NCI-H2196 treated with DMSO at 0.1 percent for 48 hours (cell line): ENCODE measurements at regions not wholly inside any gene's neighbourhood (a gene's known extent, or its start where the extent isn't known, plus 50 kb on each side); places are given as distances from the start of the nearest gene placed in this dataset.
"Not testable (repeated sequence)": the region's sequence is repeated elsewhere in the genome, so short reads cannot be mapped to it uniquely, and the experiment has no call there.

Experiments used
- DNase-seq: peaks from one replicate; lab custom pipeline; 2025; ENCODE audit not compliant: unreplicated experiment; lab: John Stamatoyannopoulos, UW

DNA sequence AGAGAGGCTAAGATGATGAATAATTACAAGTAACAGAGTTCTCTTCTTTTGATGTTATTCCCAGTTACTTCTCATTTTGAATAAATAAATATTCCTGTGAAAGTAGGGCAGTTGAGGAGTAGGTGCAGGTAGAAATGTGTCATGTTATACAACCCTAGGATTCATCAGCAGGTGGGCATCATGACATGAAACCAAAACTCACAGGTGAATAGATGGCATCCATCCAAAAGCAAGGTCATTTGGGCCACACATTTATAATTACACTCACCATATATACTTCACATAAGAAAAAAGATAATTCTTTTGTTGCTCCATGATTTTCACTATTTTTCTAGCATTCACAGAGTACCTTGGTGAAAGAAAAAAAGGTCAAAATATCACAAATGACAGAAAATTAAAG is 273.6 kb downstream of the ZBBX start:
- DNase-seq: no peak

DNA sequence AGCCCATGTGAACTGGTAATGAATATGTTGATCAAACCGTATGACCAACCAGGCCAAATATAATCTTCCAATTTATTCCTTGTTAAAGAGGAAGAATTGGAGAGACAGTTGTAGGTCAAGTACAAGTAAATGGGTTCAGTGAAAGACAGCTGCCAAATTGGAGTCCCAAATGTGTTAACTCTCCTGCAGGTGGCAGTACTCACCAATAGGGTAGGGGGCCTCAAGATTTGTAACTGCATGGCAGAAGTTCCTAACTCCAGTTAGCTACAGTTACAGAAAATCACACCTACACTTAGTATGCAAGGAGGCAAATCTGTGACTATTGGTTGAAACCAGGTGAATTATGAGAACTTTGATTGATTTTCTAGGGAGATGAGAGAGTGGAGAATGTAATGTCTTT is 278.0 kb downstream of the ZBBX start:
- DNase-seq: no peak

DNA sequence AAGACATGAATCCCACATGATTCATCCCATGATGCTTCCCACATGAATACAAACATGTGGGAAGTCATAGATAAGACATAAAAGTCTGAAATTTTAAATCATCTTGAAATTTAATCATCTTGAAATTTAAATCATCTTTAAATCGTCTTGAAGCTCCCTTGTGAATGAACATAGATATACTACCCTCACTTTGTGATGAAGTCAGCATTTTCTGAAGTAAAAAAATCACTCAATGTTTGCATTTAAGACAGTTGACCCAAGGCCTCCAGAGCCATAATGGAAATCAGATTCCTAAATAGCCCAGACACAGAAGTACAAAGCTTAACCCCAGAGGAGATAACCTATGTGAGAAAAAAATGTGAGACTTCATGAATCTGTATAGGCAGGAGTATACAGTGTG is 279.4 kb downstream of the ZBBX start:
- DNase-seq: no peak

GRCh38 chr3:167100200-167100599 is 279.9 kb downstream of the ZBBX start:
- no peak for DNase-seq

DNA sequence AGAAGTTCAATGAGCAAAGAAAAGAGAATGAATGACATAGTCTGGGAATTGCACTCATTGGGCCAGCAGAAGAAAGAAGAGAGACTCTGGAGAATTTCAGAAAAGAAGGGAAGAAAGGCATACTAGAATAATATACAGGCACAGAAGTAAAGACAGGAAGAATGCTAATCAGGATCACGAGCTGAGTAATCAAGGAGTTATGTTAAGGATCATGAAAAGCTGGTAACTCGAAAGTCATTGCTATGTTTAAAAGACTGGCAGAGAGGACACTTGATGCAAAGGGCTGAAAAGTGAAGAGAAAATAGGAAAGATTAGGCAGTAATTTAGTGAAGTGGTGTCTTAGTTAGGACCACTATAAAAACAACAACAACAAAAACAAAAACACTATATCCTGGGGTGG is 284.1 kb downstream of the ZBBX start:
- DNase-seq: no peak

- no peak for DNase-seq
Observed at GRCh38 chr3:167094632-167095031, 285.5 kb downstream of the ZBBX start.

DNA sequence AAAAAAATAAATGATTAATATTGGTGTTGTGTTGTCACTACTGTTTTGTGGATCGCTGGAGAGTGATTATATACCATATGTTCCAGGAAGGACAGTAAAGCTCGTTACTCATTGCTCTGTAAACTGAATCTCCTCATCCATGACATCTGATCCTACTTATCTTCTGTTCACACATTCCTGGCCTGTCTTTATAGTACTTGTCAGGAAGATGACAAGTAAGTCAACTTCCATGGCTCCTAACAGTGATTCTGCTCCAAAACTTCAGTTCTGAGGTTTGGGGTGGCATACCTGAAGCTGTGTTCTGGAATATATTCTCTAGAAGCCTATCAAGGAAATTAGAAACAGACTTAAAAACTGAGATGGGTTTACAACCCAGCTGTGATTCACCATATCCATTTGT is 288.9 kb downstream of the ZBBX start:
- DNase-seq: no peak

- no peak for DNase-seq
Observed at GRCh38 chr3:167084545-167084944, 295.6 kb downstream of the ZBBX start.

GRCh38 chr3:167078070-167078622 is 302.0 kb downstream of the ZBBX start:
- no peak for DNase-seq

- DNase-seq: no peak
Observed at GRCh38 chr3:167067787-167068161, 312.3 kb downstream of the ZBBX start.

DNA sequence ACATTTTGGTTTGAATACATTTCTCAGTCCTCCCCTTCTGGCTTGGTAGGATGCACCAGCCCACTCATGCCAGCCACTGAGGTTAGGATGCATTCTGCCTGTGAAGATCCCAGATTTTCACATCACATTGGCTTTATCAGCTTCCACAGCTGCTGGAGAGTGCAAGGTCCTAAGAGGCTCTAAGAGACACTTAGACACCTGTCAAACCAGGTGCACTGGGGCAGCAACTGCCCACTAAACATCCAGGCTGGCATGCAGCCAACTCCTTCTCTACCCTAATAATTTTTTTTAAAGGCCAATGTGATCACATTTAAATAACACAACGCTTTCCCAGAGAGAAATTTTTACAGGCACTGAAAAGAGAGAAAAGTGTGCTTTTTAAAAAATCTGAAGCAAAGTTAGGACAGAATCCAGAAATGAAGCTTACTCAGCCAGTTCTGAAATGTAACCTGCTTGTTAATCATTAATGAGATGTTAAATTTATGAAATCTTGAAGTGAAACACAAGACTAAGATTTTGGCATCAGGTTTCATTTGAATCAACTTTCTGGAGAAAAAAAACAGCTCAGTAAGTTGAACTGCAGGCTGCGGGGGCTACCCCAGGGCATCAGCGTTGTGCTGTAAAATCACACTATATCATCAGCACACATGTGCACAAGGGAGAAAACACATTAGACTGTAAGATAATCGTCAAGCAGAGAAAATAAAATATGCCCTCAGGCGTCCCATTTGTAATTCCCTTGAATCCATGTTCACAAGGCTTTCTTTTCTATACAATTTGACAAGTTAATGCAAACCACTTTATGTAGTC is 312.9 kb downstream of the ZBBX start:
- DNase-seq: no peak

DNA sequence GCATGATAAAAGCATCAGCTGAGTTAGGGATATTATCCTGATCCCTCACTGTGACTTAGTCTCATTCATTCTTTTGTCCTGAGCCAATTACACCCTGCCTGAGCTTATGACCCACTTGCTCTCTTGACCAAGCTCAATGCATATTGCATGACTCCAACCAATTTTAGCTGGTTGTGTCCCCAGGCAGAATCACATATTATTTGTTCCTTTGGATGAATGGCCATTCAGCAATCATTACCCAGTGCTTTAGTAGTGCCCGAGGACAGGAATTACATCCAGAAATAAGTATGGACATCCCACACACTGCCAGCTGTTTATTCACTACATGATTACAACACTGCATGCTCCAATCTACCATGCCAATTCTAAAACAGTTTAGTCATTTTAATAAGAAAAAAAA is 322.5 kb downstream of the ZBBX start:
- no peak for DNase-seq

- DNase-seq: no peak
Observed at GRCh38 chr3:167054926-167055325, 325.2 kb downstream of the ZBBX start.

DNA sequence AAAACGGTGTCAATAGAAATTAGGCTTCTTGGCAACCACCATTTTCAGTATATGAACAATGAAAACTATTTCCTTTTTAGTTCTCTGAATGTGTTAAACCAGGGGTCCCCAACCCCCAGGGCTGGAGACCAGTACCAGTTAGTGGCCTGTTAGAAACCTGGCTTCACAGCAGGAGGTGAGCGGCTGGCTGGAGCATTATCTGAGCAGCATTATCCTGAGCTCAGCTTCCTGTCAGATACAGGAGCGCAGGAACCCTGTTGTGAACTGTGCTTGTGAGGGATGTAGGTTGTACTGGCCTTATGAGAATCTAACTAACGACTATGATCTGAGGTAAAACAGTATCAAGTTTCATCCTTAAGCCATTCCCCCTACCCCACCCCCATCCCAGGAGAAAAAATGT is 328.7 kb downstream of the ZBBX start:
- DNase-seq: no peak

DNA sequence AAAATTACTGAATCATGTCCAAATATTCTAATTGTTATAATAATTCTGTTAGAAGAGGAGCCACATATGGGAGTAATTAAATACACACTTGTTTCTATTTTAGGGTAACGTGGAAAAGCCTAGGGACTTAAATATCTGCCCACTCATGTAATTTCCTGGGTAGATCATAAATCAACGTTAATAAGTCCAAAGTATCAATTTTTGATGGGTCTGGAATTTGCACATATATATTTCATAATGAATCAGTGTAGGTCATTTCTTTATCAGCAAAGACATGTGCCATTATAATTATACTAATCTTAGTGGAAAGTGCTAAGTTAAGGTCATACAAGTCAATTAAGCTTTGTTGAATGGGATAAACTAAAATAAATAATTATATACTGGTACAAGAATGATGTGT is 346.2 kb downstream of the ZBBX start:
- no peak for DNase-seq

DNA sequence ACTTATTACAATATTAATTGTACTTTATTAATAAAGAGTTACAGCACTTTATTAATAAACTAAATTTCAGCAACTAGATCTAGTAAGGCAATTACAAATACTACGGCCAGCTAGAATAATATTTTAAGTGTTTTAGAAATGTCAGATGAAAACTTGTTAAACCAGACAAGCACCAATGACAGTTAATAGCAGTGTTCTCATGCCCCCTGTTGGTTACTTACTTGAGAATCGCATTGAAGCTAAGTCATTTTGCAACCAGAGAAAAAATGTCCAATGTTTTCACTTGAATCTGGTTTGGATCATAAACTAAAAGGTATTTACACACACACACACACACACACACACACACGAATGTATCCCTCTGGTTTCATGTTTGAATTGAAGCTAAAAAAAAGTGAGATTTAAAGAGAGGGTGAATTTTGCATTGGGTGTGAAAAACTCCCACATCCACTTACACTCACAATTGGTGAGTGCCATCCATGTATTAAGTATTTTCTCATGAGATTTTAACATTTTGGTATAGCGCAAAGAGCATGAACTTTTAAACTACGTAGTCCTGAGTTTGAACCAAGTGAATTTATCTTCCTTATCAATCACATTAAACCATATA is 347.7 kb downstream of the ZBBX start:
- no peak for DNase-seq

DNA sequence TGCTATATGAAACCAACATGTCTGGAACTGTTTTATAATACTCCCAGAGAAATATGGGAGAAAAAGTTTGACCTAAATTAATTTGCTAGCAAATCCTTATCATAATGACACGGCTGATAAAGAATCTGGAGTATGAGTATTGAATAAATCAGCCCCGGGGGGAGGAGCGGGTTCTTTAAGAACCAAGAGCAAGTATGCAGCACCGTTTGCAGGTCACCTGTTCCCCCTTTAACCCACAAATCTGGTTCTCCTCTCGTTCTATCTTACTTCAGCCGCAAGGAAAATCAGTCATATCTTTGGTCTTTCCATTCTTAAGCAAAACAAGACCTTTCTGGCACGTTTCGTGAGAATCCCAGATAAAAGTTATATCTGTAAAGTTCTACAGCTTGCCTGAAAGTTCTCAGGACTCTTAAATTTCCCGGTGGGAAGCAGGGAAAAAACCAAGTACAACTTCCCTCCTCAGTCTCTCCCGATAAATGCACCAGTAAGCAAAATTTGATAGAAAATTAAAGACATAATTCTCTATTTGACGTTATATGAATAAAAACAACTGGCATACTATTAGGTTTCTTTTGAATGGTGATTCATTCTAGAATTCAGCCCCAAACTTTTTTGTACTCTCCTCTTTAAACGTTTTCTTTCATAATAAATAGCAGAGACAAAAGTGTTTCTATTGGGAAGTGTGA is 348.6 kb downstream of the ZBBX start:
- DNase-seq: no peak

- DNase-seq: no peak
Observed at GRCh38 chr3:167030082-167030725, 349.9 kb downstream of the ZBBX start.

GRCh38 chr3:167019503-167019902 is 360.6 kb downstream of the ZBBX start:
- DNase-seq: not testable (repeated sequence)

GRCh38 chr3:167018591-167019111 is 361.4 kb downstream of the ZBBX start:
- DNase-seq: not testable (repeated sequence)

GRCh38 chr3:167012691-167013090 is 367.4 kb downstream of the ZBBX start:
- no peak for DNase-seq
